GM18867 (cell line): ENCODE measurements at regions not wholly inside any gene's neighbourhood (a gene's known extent, or its start where the extent isn't known, plus 50 kb on each side); places are given as distances from the start of the nearest gene placed in this dataset.

Source experiments
- ATAC-seq: cut with Tn5 transposase; IDR thresholded peaks from one replicate; pipeline ENCODE4 v1.9.1; 2021; ENCODE audit warnings: mild to moderate bottlenecking, moderate library complexity; ENCODE audit not compliant: unreplicated experiment

DNA sequence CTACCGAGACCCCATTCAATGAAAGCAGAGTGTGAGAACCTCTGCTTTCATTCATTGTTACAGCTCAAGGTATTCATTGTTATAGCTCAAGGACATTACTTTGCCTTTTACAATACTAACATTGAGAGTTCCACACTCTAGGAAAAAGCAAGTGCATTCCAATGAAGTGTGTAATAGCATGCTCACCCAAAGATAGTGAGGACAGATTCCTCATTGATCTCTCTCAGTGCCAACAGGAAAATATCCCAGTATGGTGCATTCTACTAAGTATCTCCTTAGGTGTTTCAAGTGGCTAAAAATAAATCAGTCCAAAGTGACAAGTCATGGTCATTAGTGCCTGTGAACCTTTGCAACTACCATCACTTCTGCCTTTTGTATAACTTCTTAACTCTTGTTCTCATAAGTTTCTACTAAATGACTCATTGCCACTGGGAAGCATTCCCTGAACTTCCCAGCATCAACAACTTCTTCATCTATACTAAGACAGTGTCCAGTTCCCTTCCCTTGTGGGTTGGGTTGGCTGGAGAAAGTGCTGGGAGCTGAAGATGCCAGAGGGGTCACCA lies 140.7 kb upstream of the STXBP5 start:
- ATAC-seq, result no peak

DNA sequence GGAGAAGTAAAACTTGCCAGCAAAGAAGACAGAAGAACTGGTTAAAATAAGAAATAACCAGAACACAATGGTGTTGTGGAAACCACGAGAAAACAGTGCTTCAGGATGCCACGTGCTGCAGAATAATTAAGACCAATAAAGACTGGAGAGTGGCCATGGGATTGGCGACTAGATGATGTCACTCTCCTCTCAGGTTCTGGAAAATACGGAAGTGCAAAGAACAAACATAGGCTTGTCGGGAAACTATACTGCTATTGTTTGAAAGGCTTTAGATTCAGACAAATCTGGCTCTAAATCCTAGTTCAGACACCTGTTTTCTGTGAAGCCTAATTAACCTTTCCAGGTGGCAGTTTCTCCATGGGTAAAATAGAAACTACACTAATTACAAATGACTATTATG lies 138.4 kb upstream of the STXBP5 start:
- no peak for ATAC-seq

DNA sequence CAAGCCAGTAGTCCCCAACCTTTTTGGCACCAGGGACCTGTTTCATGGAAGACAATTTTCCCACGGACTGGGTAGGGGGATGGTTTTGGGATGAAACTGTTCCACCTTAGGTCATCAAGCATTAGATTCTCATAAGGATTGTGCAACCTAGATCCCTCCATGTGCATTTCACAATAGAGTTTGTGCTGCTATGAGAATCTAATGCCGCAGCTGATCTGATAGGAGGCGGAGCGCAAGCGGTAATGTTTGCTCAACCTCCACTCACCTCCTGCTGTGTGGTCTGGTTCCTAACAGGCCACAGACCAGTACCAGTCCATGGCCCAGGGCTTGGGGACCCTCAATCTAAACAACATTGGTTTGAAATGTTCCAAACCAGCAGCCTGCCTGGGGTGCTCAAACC lies 137.0 kb upstream of the STXBP5 start:
- ATAC-seq, result no peak

DNA sequence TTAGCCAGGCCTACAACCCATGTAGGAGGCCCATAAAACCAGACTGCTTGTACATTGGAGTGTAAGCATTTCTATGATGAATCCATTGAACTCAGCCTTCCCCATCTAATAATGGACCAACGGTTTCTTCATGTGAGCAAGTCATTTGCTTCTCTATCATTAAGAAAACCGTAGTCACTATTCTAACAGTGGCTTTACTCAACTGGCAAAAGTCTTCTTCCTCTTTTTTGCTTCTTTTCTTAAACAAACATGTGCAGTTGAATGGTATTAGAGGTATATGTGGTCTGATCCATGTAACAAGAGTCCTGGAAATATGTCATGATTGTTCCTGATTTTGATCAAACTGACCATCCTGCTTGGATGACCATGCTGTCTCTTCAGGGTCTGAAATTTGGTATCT lies 132.4 kb upstream of the STXBP5 start:
- no peak for ATAC-seq

DNA sequence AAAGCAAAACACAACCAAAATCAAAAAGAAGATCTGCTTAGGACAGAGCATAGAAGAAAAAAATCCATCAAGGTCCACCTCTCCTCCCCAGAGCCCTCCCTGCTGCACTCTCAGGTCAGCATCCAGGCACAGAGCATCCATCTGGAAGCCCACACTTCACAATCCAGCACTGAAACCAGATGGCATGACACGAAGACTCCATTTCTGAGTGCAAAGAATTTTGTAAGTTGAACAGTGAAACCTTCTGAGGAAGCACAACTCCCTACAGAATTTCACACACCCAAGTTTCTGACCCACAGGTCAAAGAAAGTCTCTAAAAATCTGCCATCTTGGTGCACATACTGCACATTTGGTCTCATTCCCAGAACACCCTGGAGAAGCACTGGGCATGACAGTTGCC lies 128.8 kb upstream of the STXBP5 start:
- ATAC-seq, result no peak

DNA sequence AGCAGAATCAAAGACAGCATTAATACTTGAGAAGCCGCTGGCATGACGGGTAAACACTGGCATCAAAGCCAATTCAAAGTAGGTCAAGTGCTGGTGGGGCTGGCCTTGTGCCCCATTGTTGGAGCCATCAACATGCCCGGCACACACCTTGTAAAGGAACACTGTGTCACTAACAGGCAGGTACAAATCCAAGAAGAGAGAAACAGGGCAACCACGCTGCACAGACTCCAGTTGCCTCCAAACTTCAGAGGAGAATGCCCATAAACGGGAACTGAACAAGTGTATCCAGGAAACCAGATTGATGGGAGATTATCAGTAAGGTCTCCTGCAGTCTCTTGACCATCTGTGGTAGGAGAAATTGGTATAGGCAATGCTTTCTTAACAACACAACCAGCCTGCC lies 127.0 kb upstream of the STXBP5 start:
- no peak for ATAC-seq

DNA sequence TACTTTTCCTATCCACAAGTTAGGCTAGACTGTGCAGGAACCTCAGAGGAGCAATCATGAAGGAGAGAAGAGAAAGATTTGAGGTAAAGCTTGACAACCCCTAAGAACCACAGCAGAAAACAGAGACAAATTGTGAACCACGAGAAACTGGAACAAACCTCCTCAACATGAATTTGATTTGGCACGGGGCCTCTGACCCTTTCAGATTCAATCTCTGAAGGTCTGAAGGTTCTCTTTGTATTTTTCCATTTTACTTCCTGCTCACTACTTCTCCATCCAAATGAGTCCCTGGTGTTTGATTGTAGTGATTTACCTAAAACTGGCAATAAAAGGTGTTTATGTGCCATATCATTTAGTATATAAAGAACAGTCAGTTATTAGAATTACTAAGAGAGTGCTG lies 126.1 kb upstream of the STXBP5 start:
- ATAC-seq, result no peak

DNA sequence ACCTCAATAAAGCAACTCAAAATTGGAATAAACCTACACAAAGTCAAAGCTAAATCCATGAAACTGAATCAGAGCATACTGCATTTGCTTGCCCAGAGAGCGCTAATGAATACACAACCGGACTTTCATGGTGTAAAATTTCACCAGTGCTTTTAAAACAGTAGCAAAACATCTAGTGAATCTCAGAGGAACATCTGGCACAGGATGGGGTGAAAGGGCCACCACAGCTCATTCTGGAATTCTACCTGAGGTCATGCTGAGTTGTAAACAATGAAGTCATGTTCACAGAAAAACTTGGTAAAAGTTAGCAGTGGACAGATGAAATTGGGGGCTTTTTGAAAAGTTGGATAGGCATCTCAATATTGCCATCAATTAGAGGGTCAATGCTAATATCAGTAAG lies 125.6 kb upstream of the STXBP5 start:
- ATAC-seq, result no peak

DNA sequence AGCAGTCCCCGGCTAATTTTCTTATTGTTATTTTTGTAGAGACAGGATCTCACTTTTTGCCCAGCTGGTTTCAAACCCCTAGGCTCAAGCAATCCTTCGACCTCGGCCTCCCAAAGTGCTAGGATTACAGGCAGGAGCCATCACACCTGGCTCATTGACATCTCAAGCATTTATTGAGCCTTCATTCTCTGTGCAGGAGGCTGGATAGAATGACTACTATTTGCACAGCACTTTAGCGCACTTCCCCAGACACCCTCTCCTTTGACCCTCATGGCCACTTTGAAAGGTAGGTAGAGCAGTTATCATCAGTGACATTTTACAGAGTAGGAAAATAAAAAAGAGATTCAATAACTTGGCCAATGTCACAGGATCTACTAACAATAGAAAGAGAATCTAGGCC lies 124.0 kb upstream of the STXBP5 start:
- no peak for ATAC-seq

DNA sequence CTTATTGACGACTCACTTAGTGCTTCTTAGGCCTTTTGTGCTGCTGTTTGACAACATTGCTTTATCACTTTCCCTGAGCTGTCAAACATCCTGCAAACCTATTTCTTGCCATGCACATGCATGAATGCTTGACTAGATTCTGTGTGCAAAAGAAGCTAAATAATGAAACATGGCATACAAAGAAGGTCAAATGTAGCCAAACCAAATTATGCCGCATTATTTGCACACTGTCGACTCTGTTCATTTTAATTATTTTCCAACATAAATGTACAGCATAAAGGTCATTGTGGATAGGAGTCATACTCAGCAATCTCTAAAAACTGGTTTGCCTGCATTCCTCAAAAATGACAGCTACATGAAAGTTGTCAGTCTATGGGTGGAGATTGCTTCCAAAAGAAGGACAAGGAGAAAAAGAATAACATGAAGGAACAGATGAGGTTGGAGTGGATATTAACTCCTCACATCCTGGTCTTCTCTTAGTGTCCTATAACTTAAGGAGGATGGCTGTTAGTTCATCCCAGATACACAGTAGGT lies 123.1 kb upstream of the STXBP5 start:
- ATAC-seq, result no peak

DNA sequence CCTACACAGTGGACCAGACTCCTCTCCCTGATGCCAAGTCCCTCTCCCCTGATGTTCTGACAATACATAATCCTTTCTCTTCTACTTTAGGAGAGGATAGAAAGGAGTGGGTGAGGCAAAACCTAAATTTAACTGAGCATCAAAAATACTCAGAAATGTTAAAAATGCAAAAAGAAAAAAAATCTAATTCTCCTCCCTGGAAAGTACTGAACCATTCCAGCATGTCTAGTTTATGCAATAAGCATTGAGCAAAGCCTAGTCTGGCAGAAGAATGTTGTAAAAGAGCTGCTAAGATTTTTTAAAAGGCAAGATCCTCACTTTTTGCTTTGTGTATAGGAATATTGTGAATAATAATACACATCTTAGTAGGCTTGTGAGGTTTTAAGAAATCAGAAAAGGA lies 116.6 kb upstream of the STXBP5 start:
- ATAC-seq, result no peak

DNA sequence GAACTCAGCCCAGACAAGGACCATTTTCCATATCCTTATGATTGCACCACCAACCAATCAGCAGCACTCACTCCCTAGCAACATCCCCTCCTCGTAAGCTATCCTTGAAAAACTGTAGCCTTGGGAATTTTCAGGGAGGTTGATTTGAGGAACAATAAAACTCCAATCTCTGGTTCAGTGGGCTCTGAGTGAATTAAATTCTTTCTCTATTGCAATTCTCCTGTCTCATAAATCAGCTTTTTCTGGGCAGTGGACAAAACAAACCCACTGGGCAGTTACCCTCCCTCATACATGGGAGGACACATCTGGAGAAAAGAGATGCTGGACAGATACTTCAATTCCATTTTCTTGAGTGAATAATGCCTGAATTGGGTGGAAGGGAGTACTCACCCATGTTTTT lies 115.4 kb upstream of the STXBP5 start:
- no peak for ATAC-seq

DNA sequence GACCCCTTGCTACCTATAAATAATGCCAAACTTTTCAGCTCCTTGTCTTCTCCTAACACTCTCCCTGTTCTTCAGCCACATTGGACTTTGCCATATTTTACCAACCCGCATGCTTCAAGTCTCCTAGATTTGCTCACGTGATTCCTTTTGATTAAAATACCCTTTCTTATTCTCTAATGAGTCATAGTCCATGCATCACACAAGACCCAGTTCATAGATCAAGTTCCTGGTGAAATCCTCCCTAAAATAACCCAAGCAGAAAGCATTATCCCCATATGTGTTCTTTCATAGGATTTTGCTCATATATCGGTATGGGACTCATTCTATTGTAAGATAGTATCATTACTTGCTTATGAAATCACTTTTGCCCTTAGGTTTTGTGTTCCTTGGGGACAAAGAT lies 108.9 kb upstream of the STXBP5 start:
- ATAC-seq, result no peak

DNA sequence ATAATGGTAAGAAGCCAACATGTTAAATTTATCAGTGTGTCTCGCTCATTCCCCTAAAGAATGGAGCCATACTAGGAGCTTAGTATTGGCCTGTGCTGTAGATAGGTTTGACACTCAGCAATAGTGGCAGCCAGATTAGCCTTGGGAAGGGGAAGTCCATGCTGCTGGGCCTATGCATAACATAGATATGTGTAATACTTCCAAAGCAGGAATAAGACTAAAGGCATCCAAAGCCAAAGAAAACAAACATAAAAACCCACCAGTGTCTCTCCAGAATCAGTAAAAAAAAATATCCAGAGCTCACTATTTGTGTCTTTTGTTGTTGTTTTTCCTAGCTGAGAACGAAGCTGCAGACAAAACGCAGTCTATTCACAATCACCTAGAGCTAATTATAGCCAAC lies 104.2 kb upstream of the STXBP5 start:
- no peak for ATAC-seq

DNA sequence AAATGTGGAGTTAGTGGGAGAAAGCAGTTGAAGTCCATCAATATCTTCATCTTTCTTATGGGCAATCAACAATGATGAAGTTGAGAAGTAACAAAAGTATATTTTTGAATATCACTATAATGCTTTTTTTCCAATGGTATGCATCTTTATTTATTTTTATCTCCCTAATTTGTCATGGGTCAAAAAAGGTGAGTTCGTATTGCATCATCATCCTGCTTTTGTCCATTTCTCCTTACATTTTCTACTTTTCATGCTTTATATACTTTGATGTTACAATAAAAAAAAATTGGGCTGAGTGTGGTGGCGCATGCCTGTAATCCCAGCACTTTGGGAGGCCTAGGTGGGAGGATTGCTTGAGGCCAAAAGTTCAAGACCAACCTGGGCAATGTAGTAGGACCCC lies 101.2 kb upstream of the STXBP5 start:
- ATAC-seq, result no peak

DNA sequence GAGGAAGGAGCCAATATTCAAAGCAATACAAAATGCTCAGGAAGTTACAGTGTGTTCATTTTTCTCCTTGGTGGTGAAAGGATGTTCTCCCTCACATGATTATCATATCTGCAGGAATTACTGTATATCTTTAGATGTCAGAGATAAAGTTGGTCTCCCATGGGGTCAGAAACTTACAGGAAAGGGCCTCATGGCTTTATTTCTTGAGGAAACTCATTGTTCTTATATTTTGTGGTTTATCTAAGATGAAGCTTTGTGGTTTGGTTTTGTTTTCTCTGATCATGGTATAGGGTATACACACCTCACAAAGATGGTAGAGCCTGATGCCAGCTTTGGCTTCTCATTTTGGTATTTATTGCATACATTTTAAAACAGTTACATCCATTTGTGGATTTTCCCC lies 100.5 kb upstream of the STXBP5 start:
- ATAC-seq, result no peak

DNA sequence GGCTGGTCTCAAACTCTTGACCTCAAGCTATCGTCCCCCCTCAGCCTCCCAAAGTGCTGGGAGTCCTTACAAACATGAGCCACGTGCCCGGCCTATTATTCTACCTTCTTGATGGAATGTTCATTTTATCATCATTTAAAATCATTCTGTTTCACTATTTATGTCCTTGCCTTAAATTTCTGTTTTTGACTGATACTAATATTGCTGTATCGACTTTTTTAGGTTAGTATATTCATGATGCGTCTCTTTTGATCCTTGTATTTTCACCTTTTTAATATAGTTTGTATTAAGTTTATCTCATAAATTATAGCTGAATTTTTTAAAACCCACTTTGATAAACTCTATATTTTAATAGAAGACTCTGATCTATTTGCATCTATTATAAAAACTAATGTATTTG lies 98.4 kb upstream of the STXBP5 start:
- no peak for ATAC-seq

DNA sequence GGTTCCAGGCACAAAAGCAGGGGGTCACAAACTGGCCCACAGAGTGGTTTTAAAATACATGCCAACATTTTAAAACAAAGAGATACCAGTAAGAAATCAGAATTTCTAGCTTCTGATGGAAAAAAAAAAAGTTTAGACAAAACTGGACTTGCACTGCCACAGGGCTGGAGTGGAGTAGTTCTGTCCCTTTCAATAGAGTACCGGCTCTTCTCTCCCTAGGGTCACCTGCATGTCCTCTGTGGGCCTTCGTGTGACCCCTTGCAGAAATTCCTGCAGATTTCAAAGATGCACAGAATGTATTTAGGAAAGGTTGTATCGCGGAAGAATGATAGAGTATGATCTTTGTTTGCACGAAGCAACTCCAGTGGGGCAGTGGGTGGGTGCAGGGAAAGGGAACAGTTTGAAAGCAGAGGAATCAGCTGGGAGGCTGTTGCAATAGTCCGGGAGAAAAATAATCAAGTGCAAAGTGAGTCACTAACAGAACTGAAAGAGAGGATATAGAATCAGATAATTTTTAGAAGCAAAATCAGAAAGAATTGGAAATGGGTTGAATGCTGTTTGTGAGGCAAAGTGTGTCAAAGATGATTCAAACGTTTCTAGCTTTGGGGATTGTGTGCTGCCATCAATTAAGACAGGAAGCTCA lies 97.3 kb upstream of the STXBP5 start:
- no peak for ATAC-seq

DNA sequence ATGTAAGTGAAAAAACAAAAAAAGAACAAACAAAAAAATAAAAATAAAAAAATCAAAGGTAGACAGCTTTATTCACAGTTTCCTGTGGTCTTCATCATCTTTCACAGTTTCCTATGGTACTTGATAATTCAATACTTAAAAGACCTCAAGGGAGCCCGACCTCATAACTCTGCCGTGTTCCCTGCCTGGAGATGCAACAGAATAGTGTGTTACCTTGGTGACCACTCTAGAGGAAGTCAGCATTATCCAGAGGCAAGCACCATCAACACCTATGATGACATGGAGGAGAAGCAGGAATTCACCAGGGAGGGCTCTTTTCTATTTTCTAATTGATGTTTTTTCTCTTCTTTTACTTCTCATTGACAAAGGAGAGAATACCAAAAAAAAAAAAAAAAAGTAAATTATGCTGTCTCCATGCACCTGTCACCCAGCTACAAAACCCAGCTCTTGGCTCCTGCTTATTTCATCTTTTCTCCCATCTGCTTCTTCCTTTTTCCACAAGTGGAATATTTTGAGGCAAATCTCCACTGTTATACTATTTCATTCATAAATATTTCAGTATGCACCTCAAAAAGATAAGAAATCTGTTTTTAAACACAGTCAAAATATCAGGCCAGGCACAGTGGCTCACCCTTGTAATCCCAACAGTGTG lies 95.8 kb upstream of the STXBP5 start:
- no peak for ATAC-seq

DNA sequence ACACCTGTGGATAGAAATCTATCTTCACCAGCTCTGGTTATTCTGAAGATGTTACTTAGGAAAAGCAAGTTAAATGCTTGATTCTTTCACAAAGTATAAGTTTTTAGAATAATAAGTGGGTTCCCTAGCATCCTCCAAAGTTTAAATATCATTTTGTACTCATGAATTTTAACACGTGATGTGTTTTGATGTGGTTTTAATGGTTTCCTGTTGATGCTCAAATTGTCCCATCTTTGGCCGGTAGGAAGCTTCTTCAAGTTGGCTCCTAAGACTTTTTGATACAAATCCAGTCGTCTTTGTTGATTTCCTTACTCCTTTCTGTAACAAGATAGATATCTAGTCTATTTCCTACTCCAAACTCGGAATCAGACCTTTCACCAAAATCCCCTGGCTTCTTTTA lies 94.5 kb upstream of the STXBP5 start:
- ATAC-seq, result no peak

DNA sequence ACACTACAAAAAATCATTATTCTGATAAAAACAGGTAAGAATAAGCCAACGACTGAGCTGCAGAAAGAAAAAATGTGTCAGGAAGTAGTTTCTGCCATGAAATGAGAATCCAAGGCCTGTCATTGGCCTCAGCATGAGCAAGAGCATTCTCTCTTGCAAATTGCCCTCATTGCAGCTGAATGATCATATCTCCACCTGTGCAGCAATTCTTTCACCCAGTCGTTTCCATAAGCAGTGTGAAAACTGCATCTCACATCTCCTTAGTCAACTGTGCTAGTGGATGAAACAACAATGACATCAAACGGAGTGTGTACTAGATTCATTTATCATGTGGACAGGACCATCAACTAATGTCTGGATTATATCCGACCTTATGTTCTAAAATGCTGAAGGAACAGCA lies 88.2 kb upstream of the STXBP5 start:
- ATAC-seq, result no peak

DNA sequence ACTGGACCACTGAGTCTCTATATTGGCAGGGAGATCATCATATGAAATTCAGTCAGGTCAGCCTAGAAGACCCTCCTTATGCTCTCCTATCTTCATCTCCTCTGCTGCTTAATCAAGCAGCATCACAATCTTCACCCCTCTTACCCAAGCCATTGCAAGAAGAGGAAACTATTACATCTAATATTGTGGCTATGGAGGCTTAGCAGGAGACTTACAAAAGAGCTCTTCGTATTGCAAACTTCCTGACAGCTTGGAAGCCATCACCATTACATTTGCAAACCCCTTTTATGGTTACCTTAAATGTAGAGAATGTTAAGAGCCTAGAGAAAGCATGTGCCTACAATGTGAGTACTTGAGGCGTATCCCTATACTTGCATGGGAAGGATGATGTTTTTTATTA lies 87.2 kb upstream of the STXBP5 start:
- no peak for ATAC-seq

DNA sequence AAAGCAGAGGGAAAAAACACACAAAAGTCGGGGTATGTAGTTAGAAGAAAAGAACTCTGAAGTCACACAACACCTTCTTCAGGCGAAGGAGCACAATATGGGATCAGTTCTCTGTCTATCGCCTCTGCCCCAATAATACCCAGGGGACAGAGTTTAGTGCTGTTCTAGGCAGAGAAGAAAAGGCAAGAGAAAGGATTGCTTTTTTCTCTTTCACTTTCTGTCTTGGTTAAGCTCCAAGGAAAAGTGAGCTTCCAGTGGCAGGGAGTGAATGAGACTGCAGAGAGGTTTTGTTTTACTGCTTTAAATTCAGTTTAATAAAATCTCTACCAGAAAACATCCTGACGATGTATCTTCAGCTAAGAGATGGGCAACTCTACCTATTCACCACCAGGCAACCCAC lies 86.6 kb upstream of the STXBP5 start:
- ATAC-seq, result no peak
